ENCODE measurements at regions not wholly inside any gene's neighbourhood (a gene's known extent, or its start where the extent isn't known, plus 50 kb on each side); places are given as distances from the start of the nearest gene placed in this dataset.
"Not testable (repeated sequence)": the region's sequence is repeated elsewhere in the genome, so short reads cannot be mapped to it uniquely, and the experiment has no call there.

DNA sequence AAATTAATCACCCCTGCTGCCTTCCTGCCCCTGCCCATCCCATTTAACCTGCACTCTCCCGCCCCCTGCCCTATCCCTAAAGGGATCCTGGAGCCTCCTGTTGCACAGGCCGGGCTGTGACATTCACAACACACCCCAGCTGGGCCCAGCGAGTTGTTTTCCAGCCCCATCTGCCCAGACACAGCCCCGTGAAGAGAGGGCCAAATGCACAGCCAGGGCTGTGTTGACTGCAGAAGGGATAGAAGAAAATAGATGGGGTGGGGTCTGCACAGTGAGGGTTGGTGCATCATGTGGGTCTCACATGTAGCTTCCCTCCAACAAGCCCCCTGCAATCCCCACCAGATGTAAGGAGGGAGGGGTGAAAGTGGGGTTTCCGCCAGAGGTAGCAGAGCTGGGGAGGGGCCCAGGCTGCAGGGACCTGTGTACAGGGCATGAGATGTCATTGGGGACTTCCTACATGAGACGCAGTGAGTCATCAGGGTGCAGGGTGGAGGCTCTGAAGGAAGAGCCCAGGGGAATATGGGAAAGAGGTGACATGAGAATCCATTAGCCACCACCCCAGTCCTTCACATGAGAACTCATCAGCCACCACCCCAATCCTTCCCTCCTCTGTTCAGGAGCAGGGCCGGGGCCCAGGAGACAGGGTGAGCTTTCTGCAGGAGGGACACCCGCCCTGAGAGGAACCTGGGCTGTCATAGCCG is 339.3 kb downstream of the PREX1 start:
- H3K36me3 ChIP-seq (ENCODE audit: control insufficient read depth, insufficient read depth, low read length); DNase-seq (ENCODE audit: low read depth in 4 of 6, low spot score in 6 of 6); H3K27ac ChIP-seq (ENCODE audit: low read depth, low read length); H3K27me3 ChIP-seq (ENCODE audit: control insufficient read depth, insufficient read depth, low read length); H3K9me3 ChIP-seq (ENCODE audit: control insufficient read depth, insufficient read depth, low read length); H3K4me3 ChIP-seq (ENCODE audit: low read depth, low read length): not testable (repeated sequence)
- H3K4me1 ChIP-seq (ENCODE audit: control insufficient read depth, insufficient read depth, low read length) = peaks cover 27% of the 10 kb centered on the region
- 67% methylated on average over 3 of the region's 9 CpGs for whole genome bisulfite sequencing (ENCODE audit: insufficient coverage)

- Histone ChIP-seq H3K27me3 (ENCODE audit: control insufficient read depth, insufficient read depth, low read length) (peaks cover 8% of the 10 kb centered on the region), H3K4me1 (ENCODE audit: control insufficient read depth, insufficient read depth, low read length) (peaks cover 22% of the 10 kb centered on the region), H3K4me3 (ENCODE audit: low read depth, low read length) (no peak overlapping the region), H3K36me3 (ENCODE audit: control insufficient read depth, insufficient read depth, low read length) (no peaks in the 10 kb centered on the region), H3K27ac (ENCODE audit: low read depth, low read length) (no peak overlapping the region), H3K9me3 (ENCODE audit: control insufficient read depth, insufficient read depth, low read length) (no peaks in the 10 kb centered on the region)
- WGBS (ENCODE audit: insufficient coverage) = 55% methylated on average over 5 of the region's 7 CpGs
- no peak for DNase-seq (ENCODE audit: low read depth in 4 of 6, low spot score in 6 of 6)
Observed at GRCh38 chr20:48486065-48486464, 341.7 kb downstream of the PREX1 start.

GRCh38 chr20:48485153-48485552 is 342.6 kb downstream of the PREX1 start:
- H3K4me1 ChIP-seq (ENCODE audit: control insufficient read depth, insufficient read depth, low read length) = peaks cover 20% of the 10 kb centered on the region
- H3K4me3 ChIP-seq (ENCODE audit: low read depth, low read length); H3K9me3 ChIP-seq (ENCODE audit: control insufficient read depth, insufficient read depth, low read length); H3K36me3 ChIP-seq (ENCODE audit: control insufficient read depth, insufficient read depth, low read length); DNase-seq (ENCODE audit: low read depth in 4 of 6, low spot score in 6 of 6); H3K27ac ChIP-seq (ENCODE audit: low read depth, low read length); H3K27me3 ChIP-seq (ENCODE audit: control insufficient read depth, insufficient read depth, low read length): not testable (repeated sequence)
- 89% methylated on average over 2 of the region's 7 CpGs for WGBS (ENCODE audit: insufficient coverage)

GRCh38 chr20:48483334-48484066 is 344.3 kb downstream of the PREX1 start:
- Histone ChIP-seq H3K36me3 (ENCODE audit: control insufficient read depth, insufficient read depth, low read length) (no peaks in the 10 kb centered on the region), H3K27ac (ENCODE audit: low read depth, low read length) (no peak overlapping the region), H3K27me3 (ENCODE audit: control insufficient read depth, insufficient read depth, low read length) (peaks cover 6% of the 10 kb centered on the region), H3K4me1 (ENCODE audit: control insufficient read depth, insufficient read depth, low read length) (peaks cover 4% of the 10 kb centered on the region), H3K9me3 (ENCODE audit: control insufficient read depth, insufficient read depth, low read length) (no peaks in the 10 kb centered on the region), H3K4me3 (ENCODE audit: low read depth, low read length) (no peak overlapping the region)
- DNase-seq (ENCODE audit: low read depth in 4 of 6, low spot score in 6 of 6) = no peak
- WGBS (ENCODE audit: insufficient coverage) = 85% methylated on average over 5 of the region's 11 CpGs

GRCh38 chr20:48482790-48483189 is 345.0 kb downstream of the PREX1 start:
- H3K27me3 ChIP-seq (ENCODE audit: control insufficient read depth, insufficient read depth, low read length) = peaks cover 9% of the 10 kb centered on the region
- WGBS (ENCODE audit: insufficient coverage) = 87% methylated on average over 5 of the region's 9 CpGs

DNA sequence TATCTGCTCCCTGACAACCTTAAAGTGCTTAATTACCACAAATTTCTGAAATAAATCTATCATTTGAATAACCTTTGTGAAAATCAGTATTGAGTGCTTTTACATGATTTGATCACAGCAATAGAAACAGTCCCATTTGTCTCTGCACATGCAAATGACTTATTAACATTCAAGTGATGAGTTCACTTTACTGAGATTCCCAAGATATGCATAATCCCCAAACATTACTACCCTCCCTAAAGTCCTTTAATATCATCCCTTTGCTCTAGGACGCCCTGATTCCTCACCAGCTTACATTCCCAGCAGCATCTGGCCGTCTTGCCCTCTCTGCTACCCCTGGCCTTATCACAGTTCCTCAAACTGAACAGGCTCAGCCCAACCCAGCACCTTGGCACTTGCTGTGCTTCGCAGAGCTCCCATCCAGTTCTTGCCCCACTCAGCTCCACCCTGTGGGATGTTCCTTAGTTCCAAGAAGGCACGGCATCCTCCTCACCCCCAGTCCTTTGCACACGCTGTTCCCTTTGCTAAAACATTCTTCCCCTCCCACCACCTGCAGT is 347.5 kb downstream of the PREX1 start:
- Histone ChIP-seq H3K4me1 (ENCODE audit: control insufficient read depth, insufficient read depth, low read length) (no peaks in the 10 kb centered on the region), H3K27me3 (ENCODE audit: control insufficient read depth, insufficient read depth, low read length) (peaks cover 19% of the 10 kb centered on the region), H3K9me3 (ENCODE audit: control insufficient read depth, insufficient read depth, low read length) (no peaks in the 10 kb centered on the region), H3K27ac (ENCODE audit: low read depth, low read length) (no peak overlapping the region), H3K4me3 (ENCODE audit: low read depth, low read length) (no peak overlapping the region), H3K36me3 (ENCODE audit: control insufficient read depth, insufficient read depth, low read length) (no peaks in the 10 kb centered on the region)
- WGBS (ENCODE audit: insufficient coverage) = 81% methylated on average over 5 of the region's 5 CpGs
- DNase-seq (ENCODE audit: low read depth in 4 of 6, low spot score in 6 of 6) = no peak

More at GRCh38 chr20:48482790-48483189, 345.0 kb downstream of the PREX1 start:
- H3K4me1 ChIP-seq (ENCODE audit: control insufficient read depth, insufficient read depth, low read length) = no peaks in the 10 kb centered on the region
- H3K4me3 ChIP-seq (ENCODE audit: low read depth, low read length) = no peak overlapping the region
- H3K27ac ChIP-seq (ENCODE audit: low read depth, low read length) = no peak overlapping the region
- H3K9me3 ChIP-seq (ENCODE audit: control insufficient read depth, insufficient read depth, low read length) = no peaks in the 10 kb centered on the region
- no peak for DNase-seq (ENCODE audit: low read depth in 4 of 6, low spot score in 6 of 6)
- H3K36me3 ChIP-seq (ENCODE audit: control insufficient read depth, insufficient read depth, low read length) = no peaks in the 10 kb centered on the region

- no peaks in the 10 kb centered on the region for H3K4me1 ChIP-seq (ENCODE audit: control insufficient read depth, insufficient read depth, low read length)
- no peak overlapping the region for H3K4me3 ChIP-seq (ENCODE audit: low read depth, low read length)
- H3K27me3 ChIP-seq (ENCODE audit: control insufficient read depth, insufficient read depth, low read length) = peaks cover 19% of the 10 kb centered on the region
- 88% methylated on average over 8 of the region's 9 CpGs for WGBS (ENCODE audit: insufficient coverage)
- DNase-seq (ENCODE audit: low read depth in 4 of 6, low spot score in 6 of 6) = no peak
- no peak overlapping the region for H3K27ac ChIP-seq (ENCODE audit: low read depth, low read length)
- H3K9me3 ChIP-seq (ENCODE audit: control insufficient read depth, insufficient read depth, low read length) = no peaks in the 10 kb centered on the region
- no peaks in the 10 kb centered on the region for H3K36me3 ChIP-seq (ENCODE audit: control insufficient read depth, insufficient read depth, low read length)
Observed at GRCh38 chr20:48478806-48479585, 348.8 kb downstream of the PREX1 start.

DNA sequence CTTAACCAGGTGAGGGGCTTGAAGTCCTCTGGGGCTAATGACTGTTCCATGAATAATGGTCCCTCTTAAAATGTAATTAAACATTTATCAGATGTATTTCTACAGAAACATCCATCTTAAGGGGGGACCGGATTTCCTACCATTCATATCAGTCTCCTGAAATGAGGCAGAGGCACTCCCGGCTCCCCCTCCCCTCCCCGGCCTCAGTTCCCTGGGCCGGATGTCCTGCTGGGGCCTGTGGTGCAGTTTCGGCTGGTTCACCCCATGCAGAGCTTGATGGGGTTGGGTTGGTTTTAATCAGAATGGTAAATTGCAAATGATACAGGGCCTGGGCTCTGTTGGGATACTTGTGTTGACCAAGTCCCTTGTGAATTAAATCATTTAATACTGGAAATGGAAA is 349.4 kb downstream of the PREX1 start:
- no peak overlapping the region for H3K4me3 ChIP-seq (ENCODE audit: low read depth, low read length)
- H3K27me3 ChIP-seq (ENCODE audit: control insufficient read depth, insufficient read depth, low read length) = peaks cover 19% of the 10 kb centered on the region
- H3K4me1 ChIP-seq (ENCODE audit: control insufficient read depth, insufficient read depth, low read length) = no peaks in the 10 kb centered on the region
- no CpG with 5 or more reads among the region's 5 CpGs for WGBS (ENCODE audit: insufficient coverage)
- no peak for DNase-seq (ENCODE audit: low read depth in 4 of 6, low spot score in 6 of 6)
- H3K27ac ChIP-seq (ENCODE audit: low read depth, low read length) = no peak overlapping the region
- no peaks in the 10 kb centered on the region for H3K9me3 ChIP-seq (ENCODE audit: control insufficient read depth, insufficient read depth, low read length)
- no peaks in the 10 kb centered on the region for H3K36me3 ChIP-seq (ENCODE audit: control insufficient read depth, insufficient read depth, low read length)

DNA sequence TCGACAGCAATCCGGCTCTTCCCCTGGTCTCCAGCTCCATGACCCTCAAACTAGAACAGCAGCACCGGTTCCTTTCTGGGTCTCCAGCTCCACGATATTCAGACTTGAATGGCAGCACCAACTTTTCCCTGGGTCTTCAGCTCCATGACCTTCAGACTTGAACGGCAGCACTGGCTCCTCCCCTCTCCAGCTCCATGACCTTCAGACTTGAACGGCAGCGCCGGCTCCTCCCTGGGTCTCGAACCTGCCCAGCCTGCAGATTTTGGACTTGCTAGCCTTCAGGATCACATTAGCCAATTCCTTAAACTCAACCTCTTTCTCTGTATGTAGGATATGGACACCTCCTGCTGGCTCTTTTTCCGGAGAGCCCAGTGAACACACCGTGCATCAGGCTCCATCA is 350.9 kb downstream of the PREX1 start:
- peaks cover 22% of the 10 kb centered on the region for H3K27me3 ChIP-seq (ENCODE audit: control insufficient read depth, insufficient read depth, low read length)

More for the DNA sequence above, 350.9 kb downstream of the PREX1 start:
- Histone ChIP-seq H3K27ac (ENCODE audit: low read depth, low read length) (no peak overlapping the region), H3K9me3 (ENCODE audit: control insufficient read depth, insufficient read depth, low read length) (no peaks in the 10 kb centered on the region), H3K4me1 (ENCODE audit: control insufficient read depth, insufficient read depth, low read length) (no peaks in the 10 kb centered on the region), H3K36me3 (ENCODE audit: control insufficient read depth, insufficient read depth, low read length) (no peaks in the 10 kb centered on the region), H3K4me3 (ENCODE audit: low read depth, low read length) (no peak overlapping the region)
- WGBS (ENCODE audit: insufficient coverage) = 91% methylated on average over 6 of the region's 11 CpGs
- no peak for DNase-seq (ENCODE audit: low read depth in 4 of 6, low spot score in 6 of 6)

All from spinal cord (tissue), 9 donors.